Endodermal cell (in vitro differentiated cells): ENCODE measurements at regions not wholly inside any gene's neighbourhood (a gene's known extent, or its start where the extent isn't known, plus 50 kb on each side); places are given as distances from the start of the nearest gene placed in this dataset.

Experiments used
- DNase-seq: peaks from one replicate; pipeline ENCODE4 v3.0.0-alpha.2; 2017
- H3K27ac ChIP-seq: 2 replicates; pipeline ENCODE4 v1.5.1; 2013; ENCODE audit warnings: mild to moderate bottlenecking, low read depth, low read length, moderate library complexity
- H3K27me3 ChIP-seq: 2 replicates; pipeline ENCODE4 v1.6.1; 2013; ENCODE audit warnings: mild to moderate bottlenecking, low read length, moderate library complexity; ENCODE audit not compliant: insufficient read depth, control insufficient read depth, poor library complexity, severe bottlenecking
- H3K36me3 ChIP-seq: 2 replicates; pipeline ENCODE4 v1.7.0; 2013; ENCODE audit warnings: mild to moderate bottlenecking, low read length, moderate library complexity; ENCODE audit not compliant: control insufficient read depth, insufficient read depth
- H3K4me1 ChIP-seq: one replicate; pipeline ENCODE4 v1.7.0; 2013; ENCODE audit warnings: low read length; ENCODE audit not compliant: control insufficient read depth, insufficient read depth
- H3K4me3 ChIP-seq: 2 replicates; pipeline ENCODE4 v1.5.1; 2013; ENCODE audit warnings: mild to moderate bottlenecking, low read length, moderate library complexity
- H3K9ac ChIP-seq: 2 replicates; pipeline ENCODE4 v1.6.1; 2013; ENCODE audit warnings: mild to moderate bottlenecking, low read length, moderate library complexity; ENCODE audit not compliant: poor library complexity, severe bottlenecking; ENCODE audit errors: extremely low read depth
- H3K9me3 ChIP-seq: 2 replicates; pipeline ENCODE4 v1.6.1; 2013; ENCODE audit warnings: mild to moderate bottlenecking, low read length, moderate library complexity; ENCODE audit not compliant: control insufficient read depth
- H3K27ac Mint-ChIP-seq: 2 replicates; pipeline ENCODE4 v1.8.0; 2020; ENCODE audit warnings: mixed read lengths
- H3K27me3 Mint-ChIP-seq: 2 replicates; pipeline ENCODE4 v1.8.0; 2021; ENCODE audit warnings: mild to moderate bottlenecking, mixed read lengths; ENCODE audit not compliant: insufficient read depth
- H3K36me3 Mint-ChIP-seq: 2 replicates; pipeline ENCODE4 v1.8.0; 2020; ENCODE audit warnings: low read depth, mixed read lengths
- H3K4me1 Mint-ChIP-seq: 2 replicates; pipeline ENCODE4 v1.8.0; 2020; ENCODE audit warnings: mixed read lengths
- H3K4me3 Mint-ChIP-seq: 2 replicates; pipeline ENCODE4 v1.8.0; 2020; ENCODE audit warnings: mild to moderate bottlenecking, moderate library complexity, mixed read lengths
- H3K9me3 Mint-ChIP-seq: 2 replicates; pipeline ENCODE4 v1.8.0; 2020; ENCODE audit warnings: mild to moderate bottlenecking, mixed read lengths
- WGBS, 2 experiments: methylation state at CpG; one replicate each; pipeline versions ENCODE4 v1.1.5 to v1.1.7; 2013; ENCODE audit warnings: missing lambda C conversion rate in 2 of 2, mixed read lengths in 1 of 2; ENCODE audit not compliant: insufficient coverage in 1 of 2, insufficient read length in 1 of 2; 5-methylcytosine and 5-hydroxymethylcytosine counted together
- TF ChIP-seq, protein P1 (sequence below): fragments of 200-600 bp; sonication (generic); conservative IDR thresholded peaks from 2 replicates; pipeline ENCODE4 v1.5.0; 2021; ENCODE audit warnings: antibody characterized with exemption, mild to moderate bottlenecking

DNA sequence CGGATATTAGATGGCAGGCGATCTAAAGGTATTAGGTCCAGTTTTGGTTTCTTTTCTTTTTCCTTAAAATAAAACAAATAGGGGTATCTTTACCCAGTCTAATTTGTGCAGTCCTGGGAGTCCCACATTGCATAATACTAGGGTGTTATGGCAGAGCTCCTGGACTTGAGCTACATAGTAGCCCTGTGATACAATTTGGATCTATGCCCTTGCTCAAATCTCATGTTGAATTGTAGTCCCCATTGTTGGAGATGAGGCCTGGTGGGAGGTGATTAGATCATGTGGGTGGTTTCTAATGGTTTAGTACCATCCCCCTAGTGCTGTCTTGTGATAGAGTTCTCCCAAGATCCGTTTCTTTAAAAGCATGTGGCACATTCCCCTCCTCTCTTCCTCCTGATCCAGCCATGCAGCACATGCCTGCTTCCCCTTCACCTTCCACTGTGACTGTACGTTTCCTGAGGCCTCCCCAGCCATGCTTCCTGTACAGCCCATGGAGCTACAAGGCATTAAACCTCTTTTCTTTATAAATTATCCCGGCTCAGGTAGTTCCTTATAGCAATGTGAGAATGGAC lies 141.9 kb downstream of the RPS24 start:
- Histone ChIP-seq H3K4me3 (no peak overlapping the region), H3K9ac (no peak overlapping the region), H3K9me3 (no peaks in the 10 kb centered on the region), H3K27ac (no peak overlapping the region), H3K27me3 (no peaks in the 10 kb centered on the region), H3K4me1 (peaks cover 11% of the 10 kb centered on the region), H3K36me3 (no peaks in the 10 kb centered on the region)
- Mint-ChIP-seq H3K36me3 (no peaks in the 10 kb centered on the region), H3K27me3 (peaks cover 23% of the 10 kb centered on the region), H3K4me3 (no peak overlapping the region), H3K9me3 (peaks cover 2% of the 10 kb centered on the region), H3K4me1 (peaks cover 41% of the 10 kb centered on the region), H3K27ac (peak overlapping the region; percentile 7)
- DNase-seq: no peak
- WGBS, 2 experiments: 88 to 90% methylated on average over 4 to 5 of the region's 5 CpGs
- TF ChIP-seq, protein P1, sequence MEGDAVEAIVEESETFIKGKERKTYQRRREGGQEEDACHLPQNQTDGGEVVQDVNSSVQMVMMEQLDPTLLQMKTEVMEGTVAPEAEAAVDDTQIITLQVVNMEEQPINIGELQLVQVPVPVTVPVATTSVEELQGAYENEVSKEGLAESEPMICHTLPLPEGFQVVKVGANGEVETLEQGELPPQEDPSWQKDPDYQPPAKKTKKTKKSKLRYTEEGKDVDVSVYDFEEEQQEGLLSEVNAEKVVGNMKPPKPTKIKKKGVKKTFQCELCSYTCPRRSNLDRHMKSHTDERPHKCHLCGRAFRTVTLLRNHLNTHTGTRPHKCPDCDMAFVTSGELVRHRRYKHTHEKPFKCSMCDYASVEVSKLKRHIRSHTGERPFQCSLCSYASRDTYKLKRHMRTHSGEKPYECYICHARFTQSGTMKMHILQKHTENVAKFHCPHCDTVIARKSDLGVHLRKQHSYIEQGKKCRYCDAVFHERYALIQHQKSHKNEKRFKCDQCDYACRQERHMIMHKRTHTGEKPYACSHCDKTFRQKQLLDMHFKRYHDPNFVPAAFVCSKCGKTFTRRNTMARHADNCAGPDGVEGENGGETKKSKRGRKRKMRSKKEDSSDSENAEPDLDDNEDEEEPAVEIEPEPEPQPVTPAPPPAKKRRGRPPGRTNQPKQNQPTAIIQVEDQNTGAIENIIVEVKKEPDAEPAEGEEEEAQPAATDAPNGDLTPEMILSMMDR: no peak

DNA sequence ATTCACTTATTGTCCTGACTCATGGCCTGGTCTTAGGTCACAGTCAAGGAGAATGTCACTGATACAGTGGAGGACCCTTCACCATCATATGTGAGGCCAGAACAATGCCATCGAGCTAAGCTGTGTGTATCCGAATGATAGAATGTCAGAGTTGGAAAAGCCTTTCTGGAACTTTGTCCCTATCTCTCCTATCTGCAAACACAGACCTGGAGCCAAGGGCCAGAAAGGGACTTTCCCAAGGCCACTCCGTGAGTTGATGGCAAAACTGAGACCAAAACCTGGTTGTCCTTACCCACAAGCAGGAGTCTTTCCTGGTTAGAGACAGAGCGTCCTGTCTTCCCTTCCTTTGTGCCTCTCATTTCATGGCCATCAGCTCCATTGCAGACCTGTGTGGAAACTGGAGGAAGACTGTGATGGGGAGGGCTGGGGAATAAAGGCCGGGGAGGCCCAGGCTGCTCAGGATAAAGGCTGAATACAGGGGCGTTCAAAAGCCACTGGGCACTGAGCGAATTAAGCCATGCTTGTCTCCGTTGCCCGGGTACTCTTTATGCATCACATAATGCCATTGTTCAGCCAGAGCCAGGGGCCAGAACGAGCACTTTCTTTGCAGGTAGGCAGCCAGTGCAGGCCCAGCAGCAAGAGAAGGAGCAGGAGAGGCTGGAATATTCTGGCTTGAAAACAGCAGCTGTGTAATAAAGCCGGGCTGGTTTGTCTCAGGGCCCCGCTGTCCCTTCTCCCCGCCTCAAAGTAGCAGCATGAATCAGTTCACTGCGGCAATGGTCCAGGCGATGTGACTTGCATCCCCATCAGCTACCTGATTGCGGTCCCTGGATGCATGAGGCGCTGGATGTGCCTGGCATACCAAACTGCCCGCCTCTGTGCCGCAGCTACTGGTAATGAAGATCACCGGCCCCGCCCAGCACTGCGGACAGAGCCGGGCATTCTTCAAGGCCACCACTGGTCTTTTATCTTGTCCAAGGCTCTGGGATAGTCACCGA lies 143.0 kb downstream of the RPS24 start:
- Histone ChIP-seq H3K36me3 (no peaks in the 10 kb centered on the region), H3K27ac (peak overlapping the region; percentile 83), H3K4me3 (no peak overlapping the region), H3K4me1 (peaks cover 11% of the 10 kb centered on the region), H3K9me3 (no peaks in the 10 kb centered on the region), H3K27me3 (no peaks in the 10 kb centered on the region), H3K9ac (no peak overlapping the region)
- Mint-ChIP-seq H3K4me1 (peaks cover 41% of the 10 kb centered on the region), H3K27me3 (peaks cover 25% of the 10 kb centered on the region), H3K27ac (no peak overlapping the region), H3K36me3 (no peaks in the 10 kb centered on the region), H3K4me3 (no peak overlapping the region), H3K9me3 (no peaks in the 10 kb centered on the region)
- WGBS, 2 experiments: 91% methylated on average over 19 to 24 of the region's 24 CpGs
- no peak for DNase-seq
- TF ChIP-seq, protein P1: no peak

DNA sequence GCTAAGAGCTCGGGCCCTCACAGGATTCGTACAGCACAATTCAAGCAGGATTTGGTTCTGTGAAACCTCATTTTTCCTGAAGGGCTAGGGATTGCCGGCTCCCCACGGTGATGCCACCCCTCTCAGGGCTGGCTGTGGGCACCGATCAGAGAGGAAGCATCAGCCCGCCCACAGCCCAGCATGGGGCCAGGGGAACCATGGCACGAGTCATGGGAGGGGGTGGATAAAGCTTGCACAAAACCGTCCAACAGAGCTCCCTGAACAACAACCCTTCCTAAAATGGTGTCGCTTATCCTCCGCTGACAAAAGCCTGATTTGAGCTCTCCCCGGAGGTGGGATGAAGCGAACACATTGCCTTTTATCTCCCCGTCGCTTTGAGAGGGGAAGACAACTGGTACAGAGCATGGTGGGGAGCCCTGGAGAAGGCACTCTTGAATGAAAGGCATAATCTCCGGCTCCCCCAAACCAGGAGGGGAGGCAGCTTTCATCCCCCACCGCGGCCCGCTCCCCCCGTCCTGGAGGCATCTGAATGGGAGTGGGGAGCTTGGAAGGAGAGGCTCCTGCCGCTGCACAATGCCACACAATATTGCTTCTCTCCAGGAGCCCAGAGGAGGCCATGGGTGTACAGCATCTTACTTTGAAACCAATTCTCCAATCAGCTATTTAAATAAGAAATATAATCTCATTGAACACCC lies 144.0 kb downstream of the RPS24 start:
- Histone ChIP-seq H3K36me3 (no peaks in the 10 kb centered on the region), H3K27ac (peak overlapping the region; percentile 83), H3K9me3 (no peaks in the 10 kb centered on the region), H3K27me3 (no peaks in the 10 kb centered on the region), H3K9ac (no peak overlapping the region), H3K4me3 (no peak overlapping the region), H3K4me1 (peaks cover 11% of the 10 kb centered on the region)
- Mint-ChIP-seq H3K4me1 (peaks cover 36% of the 10 kb centered on the region), H3K36me3 (no peaks in the 10 kb centered on the region), H3K27ac (no peak overlapping the region), H3K9me3 (no peaks in the 10 kb centered on the region), H3K4me3 (no peak overlapping the region), H3K27me3 (peaks cover 21% of the 10 kb centered on the region)
- 51 to 79% methylated on average over 3 to 20 of the region's 20 CpGs for WGBS, 2 experiments
- DNase-seq: no peak
- TF ChIP-seq, protein P1: no peak
